ENCODE measurements at regions not wholly inside any gene's neighbourhood (a gene's known extent, or its start where the extent isn't known, plus 50 kb on each side); places are given as distances from the start of the nearest gene placed in this dataset.

- TF ChIP-seq ZSCAN18 (tag by site-specific recombination; IDR thresholded peaks at IDR 0.05): no peak
- TF ChIP-seq, protein P1, sequence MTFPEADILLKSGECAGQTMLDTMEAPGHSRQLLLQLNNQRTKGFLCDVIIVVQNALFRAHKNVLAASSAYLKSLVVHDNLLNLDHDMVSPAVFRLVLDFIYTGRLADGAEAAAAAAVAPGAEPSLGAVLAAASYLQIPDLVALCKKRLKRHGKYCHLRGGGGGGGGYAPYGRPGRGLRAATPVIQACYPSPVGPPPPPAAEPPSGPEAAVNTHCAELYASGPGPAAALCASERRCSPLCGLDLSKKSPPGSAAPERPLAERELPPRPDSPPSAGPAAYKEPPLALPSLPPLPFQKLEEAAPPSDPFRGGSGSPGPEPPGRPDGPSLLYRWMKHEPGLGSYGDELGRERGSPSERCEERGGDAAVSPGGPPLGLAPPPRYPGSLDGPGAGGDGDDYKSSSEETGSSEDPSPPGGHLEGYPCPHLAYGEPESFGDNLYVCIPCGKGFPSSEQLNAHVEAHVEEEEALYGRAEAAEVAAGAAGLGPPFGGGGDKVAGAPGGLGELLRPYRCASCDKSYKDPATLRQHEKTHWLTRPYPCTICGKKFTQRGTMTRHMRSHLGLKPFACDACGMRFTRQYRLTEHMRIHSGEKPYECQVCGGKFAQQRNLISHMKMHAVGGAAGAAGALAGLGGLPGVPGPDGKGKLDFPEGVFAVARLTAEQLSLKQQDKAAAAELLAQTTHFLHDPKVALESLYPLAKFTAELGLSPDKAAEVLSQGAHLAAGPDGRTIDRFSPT (tag by site-specific recombination; IDR thresholded peaks at IDR 0.05): no peak
- TF ChIP-seq ZNF677 (tag by site-specific recombination; IDR thresholded peaks at IDR 0.05): no peak
- TF ChIP-seq ZNF114 (tag by site-specific recombination; IDR thresholded peaks at IDR 0.05): no peak
- TF ChIP-seq ZNF639 (tag by site-specific recombination; IDR thresholded peaks at IDR 0.05): no peak
- no peak for TF ChIP-seq ZNF701 (tag by site-specific recombination; IDR thresholded peaks at IDR 0.05)
- TF ChIP-seq CTCF (tag by site-specific recombination; IDR thresholded peaks at IDR 0.05): no peak
- no peak for TF ChIP-seq ZNF571 (tag by site-specific recombination; IDR thresholded peaks at IDR 0.05)
- TF ChIP-seq YY1 (tag by site-specific recombination; IDR thresholded peaks at IDR 0.05): no peak
- no peak for TF ChIP-seq ZNF621 (tag by site-specific recombination; IDR thresholded peaks at IDR 0.05)
- no peak for TF ChIP-seq GLI4 (tag by site-specific recombination; IDR thresholded peaks at IDR 0.05)
- TF ChIP-seq ZNF37A (tag by site-specific recombination; IDR thresholded peaks at IDR 0.05): no peak
- no peak for TF ChIP-seq ZNF112 (tag by site-specific recombination; IDR thresholded peaks at IDR 0.05)
- TF ChIP-seq, protein P2, sequence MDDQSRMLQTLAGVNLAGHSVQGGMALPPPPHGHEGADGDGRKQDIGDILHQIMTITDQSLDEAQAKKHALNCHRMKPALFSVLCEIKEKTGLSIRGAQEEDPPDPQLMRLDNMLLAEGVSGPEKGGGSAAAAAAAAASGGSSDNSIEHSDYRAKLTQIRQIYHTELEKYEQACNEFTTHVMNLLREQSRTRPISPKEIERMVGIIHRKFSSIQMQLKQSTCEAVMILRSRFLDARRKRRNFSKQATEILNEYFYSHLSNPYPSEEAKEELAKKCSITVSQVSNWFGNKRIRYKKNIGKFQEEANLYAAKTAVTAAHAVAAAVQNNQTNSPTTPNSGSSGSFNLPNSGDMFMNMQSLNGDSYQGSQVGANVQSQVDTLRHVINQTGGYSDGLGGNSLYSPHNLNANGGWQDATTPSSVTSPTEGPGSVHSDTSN (CRISPR knock-in tag; IDR thresholded peaks at IDR 0.05): no peak
- TF ChIP-seq, protein P3, sequence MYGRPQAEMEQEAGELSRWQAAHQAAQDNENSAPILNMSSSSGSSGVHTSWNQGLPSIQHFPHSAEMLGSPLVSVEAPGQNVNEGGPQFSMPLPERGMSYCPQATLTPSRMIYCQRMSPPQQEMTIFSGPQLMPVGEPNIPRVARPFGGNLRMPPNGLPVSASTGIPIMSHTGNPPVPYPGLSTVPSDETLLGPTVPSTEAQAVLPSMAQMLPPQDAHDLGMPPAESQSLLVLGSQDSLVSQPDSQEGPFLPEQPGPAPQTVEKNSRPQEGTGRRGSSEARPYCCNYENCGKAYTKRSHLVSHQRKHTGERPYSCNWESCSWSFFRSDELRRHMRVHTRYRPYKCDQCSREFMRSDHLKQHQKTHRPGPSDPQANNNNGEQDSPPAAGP (tag by site-specific recombination; IDR thresholded peaks at IDR 0.05): no peak
- TF ChIP-seq TRIM28 (IDR thresholded peaks at IDR 0.05; ENCODE audit: borderline replicate concordance, low read length): peak; percentile 38; the same call in 1 of the 2 replicates
- no peak for TF ChIP-seq BCL11A (tag by site-specific recombination; IDR thresholded peaks at IDR 0.05; ENCODE audit: low read depth)
- TF ChIP-seq SP2 (tag by site-specific recombination; IDR thresholded peaks at IDR 0.05): no peak
- no peak for TF ChIP-seq KLF16 (tag by site-specific recombination; IDR thresholded peaks at IDR 0.05)
- TF ChIP-seq ZSCAN16 (tag by site-specific recombination; IDR thresholded peaks at IDR 0.05): no peak
- TF ChIP-seq, protein P4, sequence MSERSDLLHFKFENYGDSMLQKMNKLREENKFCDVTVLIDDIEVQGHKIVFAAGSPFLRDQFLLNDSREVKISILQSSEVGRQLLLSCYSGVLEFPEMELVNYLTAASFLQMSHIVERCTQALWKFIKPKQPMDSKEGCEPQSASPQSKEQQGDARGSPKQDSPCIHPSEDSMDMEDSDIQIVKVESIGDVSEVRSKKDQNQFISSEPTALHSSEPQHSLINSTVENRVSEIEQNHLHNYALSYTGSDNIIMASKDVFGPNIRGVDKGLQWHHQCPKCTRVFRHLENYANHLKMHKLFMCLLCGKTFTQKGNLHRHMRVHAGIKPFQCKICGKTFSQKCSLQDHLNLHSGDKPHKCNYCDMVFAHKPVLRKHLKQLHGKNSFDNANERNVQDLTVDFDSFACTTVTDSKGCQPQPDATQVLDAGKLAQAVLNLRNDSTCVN (tag by site-specific recombination; optimal IDR thresholded peaks at IDR 0.05): no peak
- TF ChIP-seq, protein P5, sequence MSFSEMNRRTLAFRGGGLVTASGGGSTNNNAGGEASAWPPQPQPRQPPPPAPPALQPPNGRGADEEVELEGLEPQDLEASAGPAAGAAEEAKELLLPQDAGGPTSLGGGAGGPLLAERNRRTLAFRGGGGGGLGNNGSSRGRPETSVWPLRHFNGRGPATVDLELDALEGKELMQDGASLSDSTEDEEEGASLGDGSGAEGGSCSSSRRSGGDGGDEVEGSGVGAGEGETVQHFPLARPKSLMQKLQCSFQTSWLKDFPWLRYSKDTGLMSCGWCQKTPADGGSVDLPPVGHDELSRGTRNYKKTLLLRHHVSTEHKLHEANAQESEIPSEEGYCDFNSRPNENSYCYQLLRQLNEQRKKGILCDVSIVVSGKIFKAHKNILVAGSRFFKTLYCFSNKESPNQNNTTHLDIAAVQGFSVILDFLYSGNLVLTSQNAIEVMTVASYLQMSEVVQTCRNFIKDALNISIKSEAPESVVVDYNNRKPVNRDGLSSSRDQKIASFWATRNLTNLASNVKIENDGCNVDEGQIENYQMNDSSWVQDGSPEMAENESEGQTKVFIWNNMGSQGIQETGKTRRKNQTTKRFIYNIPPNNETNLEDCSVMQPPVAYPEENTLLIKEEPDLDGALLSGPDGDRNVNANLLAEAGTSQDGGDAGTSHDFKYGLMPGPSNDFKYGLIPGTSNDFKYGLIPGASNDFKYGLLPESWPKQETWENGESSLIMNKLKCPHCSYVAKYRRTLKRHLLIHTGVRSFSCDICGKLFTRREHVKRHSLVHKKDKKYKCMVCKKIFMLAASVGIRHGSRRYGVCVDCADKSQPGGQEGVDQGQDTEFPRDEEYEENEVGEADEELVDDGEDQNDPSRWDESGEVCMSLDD (tag by site-specific recombination; IDR thresholded peaks at IDR 0.05): no peak
- TF ChIP-seq, protein P6, sequence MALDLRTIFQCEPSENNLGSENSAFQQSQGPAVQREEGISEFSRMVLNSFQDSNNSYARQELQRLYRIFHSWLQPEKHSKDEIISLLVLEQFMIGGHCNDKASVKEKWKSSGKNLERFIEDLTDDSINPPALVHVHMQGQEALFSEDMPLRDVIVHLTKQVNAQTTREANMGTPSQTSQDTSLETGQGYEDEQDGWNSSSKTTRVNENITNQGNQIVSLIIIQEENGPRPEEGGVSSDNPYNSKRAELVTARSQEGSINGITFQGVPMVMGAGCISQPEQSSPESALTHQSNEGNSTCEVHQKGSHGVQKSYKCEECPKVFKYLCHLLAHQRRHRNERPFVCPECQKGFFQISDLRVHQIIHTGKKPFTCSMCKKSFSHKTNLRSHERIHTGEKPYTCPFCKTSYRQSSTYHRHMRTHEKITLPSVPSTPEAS (tag by site-specific recombination; IDR thresholded peaks at IDR 0.05): no peak
- TF ChIP-seq ZBTB1 (tag by site-specific recombination; IDR thresholded peaks at IDR 0.05): no peak
- no peak for TF ChIP-seq ZNF600 (tag by site-specific recombination; IDR thresholded peaks at IDR 0.05)
- no peak for TF ChIP-seq ZEB2 (tag by site-specific recombination; IDR thresholded peaks at IDR 0.05)
Observed at GRCh38 chr4:108303488-108304177, 134.9 kb upstream of the LEF1 start (continued).
